SK-N-SH treated with all-trans-retinoic acid at 6 μM for 48 hours (cell line): ENCODE measurements at regions not wholly inside any gene's neighbourhood (a gene's known extent, or its start where the extent isn't known, plus 50 kb on each side); places are given as distances from the start of the nearest gene placed in this dataset.
"Not testable (repeated sequence)": the region's sequence is repeated elsewhere in the genome, so short reads cannot be mapped to it uniquely, and the experiment has no call there.

Experiments
- ATAC-seq: fragments of 200-7000 bp; cut with Tn5 transposase; 3 replicates; pipeline ENCODE4 v1.9.1; 2020; ENCODE audit warnings: mild to moderate bottlenecking, moderate library complexity
- ARNTL ChIP-seq: fragments of 450-650 bp; formaldehyde crosslinking; IDR thresholded peaks from 2 replicates; pipeline ENCODE4 v1.5.0; 2020; ENCODE audit warnings: low read depth, mild to moderate bottlenecking, moderate library complexity, borderline replicate concordance
- BACH2 ChIP-seq: fragments of 250-450 bp; sonication (Bioruptor Pico); IDR thresholded peaks from 2 replicates; pipeline ENCODE4 v1.9.0; 2021; ENCODE audit warnings: mild to moderate bottlenecking, borderline replicate concordance
- CREB5 ChIP-seq: fragments of 250-450 bp; sonication (Bioruptor Pico); IDR thresholded peaks from 2 replicates; pipeline ENCODE4 v1.5.1; 2020; ENCODE audit warnings: low read depth, mild to moderate bottlenecking, moderate library complexity
- CSDC2 ChIP-seq: fragments of 250-450 bp; sonication (Bioruptor Pico); IDR thresholded peaks from 2 replicates; pipeline ENCODE4 v1.5.0; 2020; ENCODE audit warnings: mild to moderate bottlenecking, moderate library complexity
- CSRNP3 ChIP-seq: fragments of 250-450 bp; sonication (Bioruptor Pico); IDR thresholded peaks from 2 replicates; pipeline ENCODE4 v1.5.1; 2021; ENCODE audit warnings: mild to moderate bottlenecking, moderate library complexity
- GLIS3 ChIP-seq: fragments of 250-450 bp; sonication (Bioruptor Pico); IDR thresholded peaks from 2 replicates; pipeline ENCODE4 v1.5.0; 2020; ENCODE audit warnings: mild to moderate bottlenecking, moderate library complexity
- ISL1 ChIP-seq: fragments of 250-450 bp; sonication (Bioruptor Pico); IDR thresholded peaks from 2 replicates; pipeline ENCODE4 v2.1.2; 2022; ENCODE audit warnings: mild to moderate bottlenecking, moderate library complexity
- OSR1 ChIP-seq: fragments of 250-450 bp; sonication (Bioruptor Pico); IDR thresholded peaks from 2 replicates; pipeline ENCODE4 v1.8.0; 2022; ENCODE audit warnings: moderate library complexity, mild to moderate bottlenecking, inconsistent platforms
- PATZ1 ChIP-seq: fragments of 250-450 bp; sonication (Bioruptor Pico); IDR thresholded peaks from 2 replicates; pipeline ENCODE4 v1.8.0; 2020; ENCODE audit warnings: mild to moderate bottlenecking, moderate library complexity, borderline replicate concordance
- POU6F1 ChIP-seq: fragments of 250-450 bp; sonication (Bioruptor Pico); IDR thresholded peaks from 2 replicates; pipeline ENCODE4 v1.8.0; 2021; ENCODE audit warnings: low read depth, mild to moderate bottlenecking, moderate library complexity, borderline replicate concordance
- PPARA ChIP-seq: fragments of 250-450 bp; sonication (Bioruptor Pico); IDR thresholded peaks from 2 replicates; pipeline ENCODE4 v1.5.0; 2020; ENCODE audit warnings: mild to moderate bottlenecking, borderline replicate concordance
- RARB ChIP-seq: fragments of 250-450 bp; sonication (Bioruptor Pico); IDR thresholded peaks from 2 replicates; pipeline ENCODE4 v1.8.0; 2021; ENCODE audit warnings: mild to moderate bottlenecking, moderate library complexity
- SNAI2 ChIP-seq: fragments of 250-450 bp; sonication (Bioruptor Pico); IDR thresholded peaks from 2 replicates; pipeline ENCODE4 v1.5.0; 2020; ENCODE audit warnings: mild to moderate bottlenecking, moderate library complexity
- TCF4 ChIP-seq: fragments of 250-450 bp; sonication (Bioruptor Pico); IDR thresholded peaks from 2 replicates; pipeline ENCODE4 v1.8.0; 2021; ENCODE audit warnings: mild to moderate bottlenecking, moderate library complexity, borderline replicate concordance
- TOX ChIP-seq: fragments of 250-450 bp; sonication (Bioruptor Pico); IDR thresholded peaks from 2 replicates; pipeline ENCODE4 v1.8.0; 2021; ENCODE audit warnings: mild to moderate bottlenecking, moderate library complexity, borderline replicate concordance
- TSHZ2 ChIP-seq: fragments of 250-450 bp; sonication (Bioruptor Pico); IDR thresholded peaks from 2 replicates; pipeline ENCODE4 v1.5.0; 2020; ENCODE audit warnings: mild to moderate bottlenecking, moderate library complexity
- ZC3H10 ChIP-seq: fragments of 250-450 bp; sonication (Bioruptor Pico); IDR thresholded peaks from 2 replicates; pipeline ENCODE4 v1.5.1; 2021; ENCODE audit warnings: mild to moderate bottlenecking, moderate library complexity
- ZFP3 ChIP-seq: fragments of 250-450 bp; sonication (Bioruptor Pico); IDR thresholded peaks from 2 replicates; pipeline ENCODE4 v1.5.0; 2020; ENCODE audit warnings: mild to moderate bottlenecking, moderate library complexity
- ZFP30 ChIP-seq: fragments of 450-650 bp; formaldehyde crosslinking; IDR thresholded peaks from 2 replicates; pipeline ENCODE4 v1.5.0; 2022; ENCODE audit warnings: mild to moderate bottlenecking, moderate library complexity
- ZNF565 ChIP-seq: fragments of 450-650 bp; formaldehyde crosslinking; conservative IDR thresholded peaks from 2 replicates; pipeline ENCODE4 v1.5.0; 2020; ENCODE audit warnings: low read depth, mild to moderate bottlenecking, moderate library complexity
- ZNF70 ChIP-seq: fragments of 450-650 bp; formaldehyde crosslinking; IDR thresholded peaks from 2 replicates; pipeline ENCODE4 v1.5.0; 2020; ENCODE audit warnings: mild to moderate bottlenecking, moderate library complexity
- ZNF8 ChIP-seq: fragments of 450-650 bp; formaldehyde crosslinking; IDR thresholded peaks from 2 replicates; pipeline ENCODE4 v1.5.0; 2020; ENCODE audit warnings: mild to moderate bottlenecking, moderate library complexity

- not testable (repeated sequence) for ATAC-seq
Observed at GRCh38 chr4:73671348-73671747, 51.1 kb upstream of the RASSF6 start.

GRCh38 chr4:73673286-73673685 is 53.0 kb upstream of the RASSF6 start:
- no peak for ATAC-seq
- no peak for TF ChIP-seq POU6F1
- TF ChIP-seq ZFP3: no peak
- TF ChIP-seq BACH2: no peak
- no peak for TF ChIP-seq TOX (CRISPR knock-in tag)
- TF ChIP-seq TSHZ2: no peak
- no peak for TF ChIP-seq ZC3H10 (CRISPR knock-in tag)
- TF ChIP-seq ZNF70: no peak
- no peak for TF ChIP-seq ZNF565 (CRISPR knock-in tag)
- TF ChIP-seq PPARA (CRISPR knock-in tag): no peak
- TF ChIP-seq ARNTL (CRISPR knock-in tag): no peak
- no peak for TF ChIP-seq CREB5 (CRISPR knock-in tag)
- no peak for TF ChIP-seq SNAI2 (CRISPR knock-in tag)
- TF ChIP-seq ZNF8 (CRISPR knock-in tag): no peak

GRCh38 chr4:73674451-73674919 is 54.2 kb upstream of the RASSF6 start:
- TF ChIP-seq TCF4 (CRISPR knock-in tag) (no peak), PATZ1 (CRISPR knock-in tag) (no peak), ISL1 (CRISPR knock-in tag) (no peak), POU6F1 (no peak), ZNF8 (CRISPR knock-in tag) (no peak), ZFP3 (no peak), ZNF70 (no peak), ZC3H10 (CRISPR knock-in tag) (no peak), BACH2 (no peak), OSR1 (CRISPR knock-in tag) (no peak), TSHZ2 (no peak), ZFP30 (no peak), CREB5 (CRISPR knock-in tag) (no peak), CSDC2 (CRISPR knock-in tag) (no peak), RARB (CRISPR knock-in tag) (no peak), GLIS3 (CRISPR knock-in tag) (no peak), PPARA (CRISPR knock-in tag) (no peak), CSRNP3 (CRISPR knock-in tag) (no peak), SNAI2 (CRISPR knock-in tag) (no peak), ZNF565 (CRISPR knock-in tag) (no peak)
- TF ChIP-seq, all 23 proteins: peak for 0
- no peak for ATAC-seq
